ENCODE measurements at regions not wholly inside any gene's neighbourhood (a gene's known extent, or its start where the extent isn't known, plus 50 kb on each side); places are given as distances from the start of the nearest gene placed in this dataset.
"Not testable (repeated sequence)": the region's sequence is repeated elsewhere in the genome, so short reads cannot be mapped to it uniquely, and the experiment has no call there.

DNA sequence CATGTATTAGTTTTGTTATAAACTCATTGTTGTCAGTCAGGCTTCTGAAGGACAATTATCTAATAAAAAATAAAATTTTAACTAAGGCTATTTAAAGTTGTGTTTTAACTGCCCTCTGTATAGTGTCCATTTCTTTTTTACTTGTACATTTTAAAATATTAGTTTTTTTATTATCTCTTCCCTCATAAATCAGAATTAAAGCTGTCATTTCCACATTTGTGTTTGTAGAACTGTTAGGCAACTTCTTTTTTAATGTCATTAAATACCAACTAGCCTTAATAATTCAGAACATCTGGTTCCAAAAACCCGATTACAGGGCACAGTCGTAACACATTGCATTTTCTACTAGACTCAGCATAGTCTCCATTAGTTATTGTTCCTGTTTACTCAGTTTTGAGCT is 1749.0 kb upstream of the CELF4 start:
- Histone ChIP-seq H3K27me3 (no peaks in the 10 kb centered on the region), H3K9me3 (peaks cover 0 to 2% (median 0%) of the 10 kb centered on the region in 4 donors), H3K27ac (no peak overlapping the region), H3K4me3 (no peak overlapping the region), H3K4me1 (no peaks in the 10 kb centered on the region), H3K36me3 (no peaks in the 10 kb centered on the region)
- DNase-seq (ENCODE audit: low spot score in 2 of 2): no peak
- TF ChIP-seq POLR2A (IDR thresholded peaks at IDR 0.05): no peak
- TF ChIP-seq, protein P1, sequence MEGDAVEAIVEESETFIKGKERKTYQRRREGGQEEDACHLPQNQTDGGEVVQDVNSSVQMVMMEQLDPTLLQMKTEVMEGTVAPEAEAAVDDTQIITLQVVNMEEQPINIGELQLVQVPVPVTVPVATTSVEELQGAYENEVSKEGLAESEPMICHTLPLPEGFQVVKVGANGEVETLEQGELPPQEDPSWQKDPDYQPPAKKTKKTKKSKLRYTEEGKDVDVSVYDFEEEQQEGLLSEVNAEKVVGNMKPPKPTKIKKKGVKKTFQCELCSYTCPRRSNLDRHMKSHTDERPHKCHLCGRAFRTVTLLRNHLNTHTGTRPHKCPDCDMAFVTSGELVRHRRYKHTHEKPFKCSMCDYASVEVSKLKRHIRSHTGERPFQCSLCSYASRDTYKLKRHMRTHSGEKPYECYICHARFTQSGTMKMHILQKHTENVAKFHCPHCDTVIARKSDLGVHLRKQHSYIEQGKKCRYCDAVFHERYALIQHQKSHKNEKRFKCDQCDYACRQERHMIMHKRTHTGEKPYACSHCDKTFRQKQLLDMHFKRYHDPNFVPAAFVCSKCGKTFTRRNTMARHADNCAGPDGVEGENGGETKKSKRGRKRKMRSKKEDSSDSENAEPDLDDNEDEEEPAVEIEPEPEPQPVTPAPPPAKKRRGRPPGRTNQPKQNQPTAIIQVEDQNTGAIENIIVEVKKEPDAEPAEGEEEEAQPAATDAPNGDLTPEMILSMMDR (IDR thresholded peaks at IDR 0.05): no peak
- no peak for TF ChIP-seq EP300 (IDR thresholded peaks at IDR 0.05)
- 70 to 73% methylated on average over 2 of the region's 2 CpGs for WGBS, 2 donors

DNA sequence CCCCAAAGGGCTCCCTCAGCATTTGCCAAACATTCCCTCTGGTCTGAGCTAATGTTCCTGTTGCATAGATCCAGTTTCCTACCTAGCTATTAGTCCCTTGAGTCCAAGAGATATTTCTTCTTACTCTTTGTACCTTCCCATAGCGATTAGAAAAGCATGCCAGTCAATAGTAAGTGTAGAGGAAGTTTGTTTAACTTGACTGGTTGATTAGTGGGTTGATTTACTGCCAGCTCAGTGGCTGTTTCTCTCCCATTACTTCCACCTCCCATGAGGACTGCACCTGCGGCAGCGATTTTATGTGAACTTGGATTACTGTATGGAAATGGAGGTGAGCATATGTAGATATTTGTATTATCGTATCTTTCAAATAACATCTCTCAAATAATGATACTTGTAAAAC is 1748.4 kb upstream of the CELF4 start:
- DNase-seq (ENCODE audit: low spot score in 2 of 2): no peak

DNA sequence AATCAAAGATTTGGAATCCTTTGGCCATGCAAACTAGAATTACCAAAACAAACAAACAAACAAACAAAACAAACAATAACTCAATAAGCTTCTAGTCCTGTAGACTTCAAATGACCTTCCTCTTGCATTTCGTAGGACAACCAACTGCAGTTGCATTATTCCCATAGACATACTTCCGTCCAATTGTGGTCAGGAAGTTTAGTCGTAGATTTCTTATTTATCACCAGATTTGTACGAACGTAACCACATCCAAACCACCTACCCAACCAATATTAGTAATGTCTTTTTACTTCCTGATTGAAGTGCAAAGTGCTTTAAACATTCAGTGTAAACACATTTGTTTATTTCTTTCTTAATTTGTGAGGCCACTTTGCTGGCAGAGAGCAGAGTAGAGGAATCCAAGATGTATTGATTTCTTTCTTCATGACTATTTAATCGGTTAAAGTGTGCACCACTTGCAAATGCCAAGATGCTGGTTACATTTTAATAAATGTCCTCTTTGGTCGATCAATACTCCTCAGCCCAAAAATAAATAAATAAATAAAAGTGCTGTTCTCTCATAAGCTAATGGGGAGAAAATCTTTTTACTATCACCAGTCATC is 1745.6 kb upstream of the CELF4 start:
- no peak for TF ChIP-seq EP300 (IDR thresholded peaks at IDR 0.05)
- TF ChIP-seq POLR2A (IDR thresholded peaks at IDR 0.05): no peak
- TF ChIP-seq, protein P1 (IDR thresholded peaks at IDR 0.05): no peak
- Histone ChIP-seq H3K9me3 (peaks cover 0 to 16% (median 0%) of the 10 kb centered on the region in 4 donors), H3K27ac (no peak overlapping the region), H3K4me3 (no peak overlapping the region), H3K36me3 (no peaks in the 10 kb centered on the region), H3K4me1 (no peaks in the 10 kb centered on the region), H3K27me3 (no peaks in the 10 kb centered on the region)
- no peak for DNase-seq (ENCODE audit: low spot score in 2 of 2)
- 88 to 90% methylated on average over 7 of the region's 7 CpGs for WGBS, 2 donors

More for the DNA sequence above, 1748.4 kb upstream of the CELF4 start:
- TF ChIP-seq EP300 (IDR thresholded peaks at IDR 0.05): no peak
- Histone ChIP-seq H3K27ac (no peak overlapping the region), H3K9me3 (peaks cover 0 to 8% (median 0%) of the 10 kb centered on the region in 4 donors), H3K36me3 (no peaks in the 10 kb centered on the region), H3K4me1 (no peaks in the 10 kb centered on the region), H3K4me3 (no peak overlapping the region), H3K27me3 (no peaks in the 10 kb centered on the region)
- 58 to 73% methylated on average over 4 of the region's 4 CpGs for WGBS, 2 donors

DNA sequence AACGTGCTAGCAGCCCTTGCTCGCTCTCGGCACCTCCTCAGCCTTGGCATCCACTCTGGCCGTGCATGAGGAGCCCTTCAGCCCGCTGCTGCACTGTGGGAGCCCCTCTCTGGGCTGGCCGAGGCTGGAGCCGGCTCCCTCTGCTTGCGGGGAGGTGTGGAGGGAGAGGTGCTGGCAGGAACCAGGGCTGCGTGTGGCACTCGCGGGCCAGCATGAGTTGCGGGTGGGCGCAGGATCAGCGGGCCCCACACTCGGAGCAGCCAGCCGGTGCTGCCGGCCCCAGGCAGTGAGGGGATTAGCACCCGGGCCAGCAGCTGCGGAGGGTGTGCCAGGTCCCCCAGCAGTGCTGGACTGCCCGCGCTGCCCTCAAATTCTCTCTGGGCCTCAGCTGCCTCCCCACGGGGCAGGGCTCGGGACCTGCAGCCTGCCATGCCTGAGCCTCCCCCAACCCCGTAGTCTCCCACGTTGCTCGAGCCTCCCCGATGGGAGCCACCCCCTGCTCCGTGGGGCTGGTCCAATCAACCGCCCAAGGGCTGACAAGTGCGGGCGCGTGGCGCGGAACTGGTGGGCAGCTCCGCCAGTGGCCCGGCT is 1743.4 kb upstream of the CELF4 start:
- DNase-seq (ENCODE audit: low spot score in 2 of 2); H3K36me3 ChIP-seq; H3K27me3 ChIP-seq; H3K27ac ChIP-seq; H3K4me1 ChIP-seq; H3K4me3 ChIP-seq: not testable (repeated sequence)
- H3K9me3 ChIP-seq: peaks cover 0 to 16% (median 0%) of the 10 kb centered on the region in 4 donors
- WGBS, 2 donors: 93 to 99% methylated on average over 34 of the region's 36 CpGs

DNA sequence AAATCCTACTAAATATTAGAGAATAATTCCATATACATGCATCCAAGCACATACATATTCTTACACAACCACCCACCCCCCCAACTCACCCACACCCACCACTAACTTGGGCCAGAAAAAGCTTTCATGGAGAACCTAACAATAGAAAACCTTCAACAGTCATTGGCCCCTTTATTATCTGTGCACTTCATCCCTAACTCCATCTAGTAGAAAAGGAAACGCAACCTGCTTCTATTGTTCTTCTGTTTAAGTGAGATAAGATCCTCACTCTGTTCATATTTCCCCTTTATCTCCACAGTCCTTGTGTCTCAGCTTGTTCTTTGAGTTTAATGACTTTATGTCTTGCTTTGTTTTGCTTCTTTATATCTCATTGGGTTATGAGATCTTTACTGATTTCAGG is 1740.2 kb upstream of the CELF4 start:
- Histone ChIP-seq H3K27ac (no peak overlapping the region), H3K9me3 (peaks cover 0 to 16% (median 0%) of the 10 kb centered on the region in 4 donors), H3K4me1 (no peaks in the 10 kb centered on the region), H3K27me3 (no peaks in the 10 kb centered on the region), H3K36me3 (no peaks in the 10 kb centered on the region), H3K4me3 (no peak overlapping the region)
- no peak for DNase-seq (ENCODE audit: low spot score in 2 of 2)
- TF ChIP-seq EP300 (IDR thresholded peaks at IDR 0.05): no peak
- TF ChIP-seq POLR2A (IDR thresholded peaks at IDR 0.05): no peak
- TF ChIP-seq, protein P1 (IDR thresholded peaks at IDR 0.05): no peak
- 88 to 91% methylated on average over 1 of the region's 1 CpG for WGBS, 2 donors

DNA sequence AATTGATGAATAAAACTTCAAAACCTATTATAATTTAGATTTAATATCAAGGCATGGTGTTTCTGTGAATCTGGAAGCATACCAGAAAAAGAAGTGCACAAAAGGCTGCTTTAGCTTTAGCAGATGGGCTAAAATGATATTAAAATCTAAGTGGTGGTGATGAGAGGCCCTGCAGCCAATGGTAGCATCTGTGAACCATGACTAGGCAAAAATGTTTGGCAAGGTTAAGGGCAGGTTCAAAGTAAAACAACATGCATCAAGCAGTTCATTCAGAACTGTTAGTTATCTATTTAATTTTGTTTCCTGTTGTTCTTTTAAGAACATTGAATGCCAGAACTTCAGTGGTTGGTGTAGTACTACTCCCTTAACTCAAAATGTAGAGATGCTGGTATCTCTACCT is 1736.9 kb upstream of the CELF4 start:
- Histone ChIP-seq H3K27ac (no peak overlapping the region), H3K27me3 (no peaks in the 10 kb centered on the region), H3K36me3 (no peaks in the 10 kb centered on the region), H3K4me3 (no peak overlapping the region), H3K4me1 (no peaks in the 10 kb centered on the region), H3K9me3 (no peaks in the 10 kb centered on the region)
- TF ChIP-seq, protein P1 (IDR thresholded peaks at IDR 0.05): no peak
- TF ChIP-seq POLR2A (IDR thresholded peaks at IDR 0.05): no peak
- TF ChIP-seq EP300 (IDR thresholded peaks at IDR 0.05): no peak
- no peak for DNase-seq (ENCODE audit: low spot score in 2 of 2)
